Endothelial cell of umbilical vein (primary cell): ENCODE measurements at regions not wholly inside any gene's neighbourhood (a gene's known extent, or its start where the extent isn't known, plus 50 kb on each side); places are given as distances from the start of the nearest gene placed in this dataset.

Experiments used
- EZH2 ChIP-seq: IDR thresholded peaks from 2 replicates; pipeline ENCODE4 v1.6.1; 2012; ENCODE audit warnings: borderline replicate concordance, low read depth, mild to moderate bottlenecking, moderate library complexity, low read length, inconsistent platforms; ENCODE audit not compliant: severe bottlenecking
- FOS ChIP-seq: IDR thresholded peaks from 2 replicates; pipeline ENCODE4 v1.6.1; 2011; ENCODE audit warnings: mild to moderate bottlenecking, low read length, moderate library complexity, borderline replicate concordance; ENCODE audit not compliant: insufficient read depth
- GATA2 ChIP-seq: IDR thresholded peaks from 2 replicates; pipeline ENCODE4 v1.7.0; 2011; ENCODE audit warnings: low read depth, mild to moderate bottlenecking, moderate library complexity, mixed read lengths, low read length; ENCODE audit not compliant: insufficient read length, insufficient read depth
- JUN ChIP-seq: IDR thresholded peaks from 2 replicates; pipeline ENCODE4 v1.6.1; 2011; ENCODE audit warnings: borderline replicate concordance, low read depth; ENCODE audit not compliant: insufficient read length, insufficient read depth
- MYC ChIP-seq: IDR thresholded peaks from one replicate; pipeline ENCODE4 v1.6.1; 2011; ENCODE audit warnings: mild to moderate bottlenecking, low read depth, low read length
- POLR2A ChIP-seq: IDR thresholded peaks from 2 replicates; pipeline ENCODE4 v1.6.1; 2012; ENCODE audit warnings: low read depth, mild to moderate bottlenecking, control low read depth, low read length
- POLR2AphosphoS5 ChIP-seq: IDR thresholded peaks from 2 replicates; pipeline ENCODE4 v1.6.1; 2012; ENCODE audit warnings: low read depth, mild to moderate bottlenecking, control low read depth, low read length, moderate library complexity; ENCODE audit not compliant: insufficient read depth
- TF ChIP-seq, protein P1 (sequence below), 2 donors: IDR thresholded peaks; 1 replicate in 1 of 2; 2 replicates in 1 of 2; pipeline ENCODE4 v1.5.1; 2011; ENCODE audit warnings: low read length in 2 of 2, mild to moderate bottlenecking in 2 of 2, moderate library complexity in 2 of 2, control low read depth in 1 of 2, inconsistent platforms in 1 of 2, low read depth in 1 of 2; ENCODE audit not compliant: insufficient read depth in 1 of 2; ENCODE audit errors: extremely low read depth in 1 of 2
- TF ChIP-seq, protein P2 (sequence below): IDR thresholded peaks from 2 replicates; pipeline ENCODE4 v1.6.1; 2011; ENCODE audit not compliant: insufficient read depth, insufficient read length

DNA sequence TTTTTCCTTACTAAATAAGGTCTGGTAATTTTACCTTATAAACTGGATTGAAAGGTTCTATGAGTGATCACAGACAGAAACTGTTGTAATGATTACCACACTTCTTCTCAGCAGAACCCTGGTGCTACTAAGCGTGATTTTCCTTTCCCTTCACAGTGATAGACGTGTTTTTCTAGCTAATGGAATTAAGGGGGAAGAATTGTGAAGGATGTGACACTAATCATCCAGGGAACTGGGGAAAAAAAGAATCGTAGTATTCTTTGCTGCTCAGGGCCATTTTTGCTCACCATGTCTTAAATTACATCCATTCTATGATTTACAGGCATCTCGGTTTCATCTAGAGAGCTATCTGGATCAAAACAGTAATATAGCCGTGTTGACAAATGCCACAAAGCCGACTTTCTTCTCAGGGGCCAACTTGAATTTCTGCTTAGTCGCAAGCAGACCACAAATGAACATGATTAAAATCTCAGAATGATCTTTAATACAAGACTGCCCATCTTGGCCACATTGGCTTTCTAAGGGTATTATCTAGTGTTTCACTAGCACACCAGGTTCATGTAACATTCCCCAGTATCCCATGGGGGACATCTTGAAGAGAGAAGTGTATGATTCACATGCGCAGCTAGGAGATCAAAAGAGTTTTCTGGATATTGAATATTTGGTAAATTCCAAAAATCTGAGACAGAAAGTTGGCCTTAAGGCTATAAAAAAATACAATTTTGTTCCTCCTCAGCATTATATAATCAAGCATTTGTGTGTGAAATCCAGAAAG is 154.0 kb downstream of the UGT8 start:
- TF ChIP-seq, protein P1, sequence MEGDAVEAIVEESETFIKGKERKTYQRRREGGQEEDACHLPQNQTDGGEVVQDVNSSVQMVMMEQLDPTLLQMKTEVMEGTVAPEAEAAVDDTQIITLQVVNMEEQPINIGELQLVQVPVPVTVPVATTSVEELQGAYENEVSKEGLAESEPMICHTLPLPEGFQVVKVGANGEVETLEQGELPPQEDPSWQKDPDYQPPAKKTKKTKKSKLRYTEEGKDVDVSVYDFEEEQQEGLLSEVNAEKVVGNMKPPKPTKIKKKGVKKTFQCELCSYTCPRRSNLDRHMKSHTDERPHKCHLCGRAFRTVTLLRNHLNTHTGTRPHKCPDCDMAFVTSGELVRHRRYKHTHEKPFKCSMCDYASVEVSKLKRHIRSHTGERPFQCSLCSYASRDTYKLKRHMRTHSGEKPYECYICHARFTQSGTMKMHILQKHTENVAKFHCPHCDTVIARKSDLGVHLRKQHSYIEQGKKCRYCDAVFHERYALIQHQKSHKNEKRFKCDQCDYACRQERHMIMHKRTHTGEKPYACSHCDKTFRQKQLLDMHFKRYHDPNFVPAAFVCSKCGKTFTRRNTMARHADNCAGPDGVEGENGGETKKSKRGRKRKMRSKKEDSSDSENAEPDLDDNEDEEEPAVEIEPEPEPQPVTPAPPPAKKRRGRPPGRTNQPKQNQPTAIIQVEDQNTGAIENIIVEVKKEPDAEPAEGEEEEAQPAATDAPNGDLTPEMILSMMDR (IDR thresholded peaks at IDR 0.05; ENCODE audit: extremely low read depth in 1 of 2, insufficient read depth in 1 of 2, low read depth in 1 of 2, low read length in 2 of 2): no peak
- TF ChIP-seq POLR2AphosphoS5 (no peak), POLR2A (no peak), EZH2 (no peak), MYC (no peak), FOS (no peak), GATA2 (no peak), JUN (no peak)
- TF ChIP-seq, protein P2, sequence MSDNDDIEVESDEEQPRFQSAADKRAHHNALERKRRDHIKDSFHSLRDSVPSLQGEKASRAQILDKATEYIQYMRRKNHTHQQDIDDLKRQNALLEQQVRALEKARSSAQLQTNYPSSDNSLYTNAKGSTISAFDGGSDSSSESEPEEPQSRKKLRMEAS: no peak
